ENCODE measurements at regions not wholly inside any gene's neighbourhood (a gene's known extent, or its start where the extent isn't known, plus 50 kb on each side); places are given as distances from the start of the nearest gene placed in this dataset.

GRCh38 chr10:104505521-104506042 is 135.5 kb upstream of the SORCS3 start:
- H3K4me3 Mint-ChIP-seq, result no peak overlapping the region
- intact Hi-C loops (cut with micrococcal nuclease), result no loop called here
- H3K27me3 Mint-ChIP-seq (ENCODE audit: insufficient read depth), result peaks cover 12% of the 10 kb centered on the region
- no peak overlapping the region for H3K27ac Mint-ChIP-seq
- no peak for DNase-seq (ENCODE audit: low spot score)
- H3K4me1 Mint-ChIP-seq (ENCODE audit: low read depth), result no peaks in the 10 kb centered on the region
- no peaks in the 10 kb centered on the region for H3K9me3 Mint-ChIP-seq
- H3K36me3 Mint-ChIP-seq (ENCODE audit: low read depth), result no peaks in the 10 kb centered on the region

GRCh38 chr10:104509981-104510380 is 131.1 kb upstream of the SORCS3 start:
- DNase-seq (ENCODE audit: low spot score), result no peak
- intact Hi-C loops (cut with micrococcal nuclease), result no loop called here
- no peak overlapping the region for H3K27ac Mint-ChIP-seq
- no peaks in the 10 kb centered on the region for H3K9me3 Mint-ChIP-seq
- H3K36me3 Mint-ChIP-seq (ENCODE audit: low read depth), result no peaks in the 10 kb centered on the region
- peaks cover 13% of the 10 kb centered on the region for H3K27me3 Mint-ChIP-seq (ENCODE audit: insufficient read depth)
- H3K4me1 Mint-ChIP-seq (ENCODE audit: low read depth), result no peaks in the 10 kb centered on the region
- H3K4me3 Mint-ChIP-seq, result no peak overlapping the region

GRCh38 chr10:104510644-104511043 is 130.4 kb upstream of the SORCS3 start:
- no peak overlapping the region for H3K27ac Mint-ChIP-seq
- DNase-seq (ENCODE audit: low spot score), result no peak
- H3K4me1 Mint-ChIP-seq (ENCODE audit: low read depth), result no peaks in the 10 kb centered on the region
- no peak overlapping the region for H3K4me3 Mint-ChIP-seq
- H3K36me3 Mint-ChIP-seq (ENCODE audit: low read depth), result no peaks in the 10 kb centered on the region
- peaks cover 13% of the 10 kb centered on the region for H3K27me3 Mint-ChIP-seq (ENCODE audit: insufficient read depth)
- no peaks in the 10 kb centered on the region for H3K9me3 Mint-ChIP-seq
- intact Hi-C loops (cut with micrococcal nuclease), result no loop called here

- Mint-ChIP-seq H3K4me1 (ENCODE audit: low read depth) (no peaks in the 10 kb centered on the region), H3K27ac (no peak overlapping the region), H3K4me3 (no peak overlapping the region), H3K36me3 (ENCODE audit: low read depth) (no peaks in the 10 kb centered on the region), H3K27me3 (ENCODE audit: insufficient read depth) (peaks cover 4% of the 10 kb centered on the region), H3K9me3 (no peaks in the 10 kb centered on the region)
- intact Hi-C loops (cut with micrococcal nuclease), result no loop called here
- DNase-seq (ENCODE audit: low spot score), result no peak
These were observed 128.3 kb upstream of the SORCS3 start for GRCh38 chr10:104512800-104513199.

- H3K27ac Mint-ChIP-seq, result no peak overlapping the region
- peaks cover 4% of the 10 kb centered on the region for H3K27me3 Mint-ChIP-seq (ENCODE audit: insufficient read depth)
- no peak overlapping the region for H3K4me3 Mint-ChIP-seq
- H3K9me3 Mint-ChIP-seq, result no peaks in the 10 kb centered on the region
- intact Hi-C loops (cut with micrococcal nuclease), result no loop called here
- DNase-seq (ENCODE audit: low spot score), result no peak
- H3K4me1 Mint-ChIP-seq (ENCODE audit: low read depth), result no peaks in the 10 kb centered on the region
- H3K36me3 Mint-ChIP-seq (ENCODE audit: low read depth), result no peaks in the 10 kb centered on the region
These were observed 125.4 kb upstream of the SORCS3 start for GRCh38 chr10:104515678-104516199.

- no peak overlapping the region for H3K27ac Mint-ChIP-seq
- H3K4me1 Mint-ChIP-seq (ENCODE audit: low read depth), result no peaks in the 10 kb centered on the region
- H3K9me3 Mint-ChIP-seq, result no peaks in the 10 kb centered on the region
- peaks cover 6% of the 10 kb centered on the region for H3K27me3 Mint-ChIP-seq (ENCODE audit: insufficient read depth)
- H3K36me3 Mint-ChIP-seq (ENCODE audit: low read depth), result no peaks in the 10 kb centered on the region
- intact Hi-C loops (cut with micrococcal nuclease), result no loop called here
- no peak overlapping the region for H3K4me3 Mint-ChIP-seq
- no peak for DNase-seq (ENCODE audit: low spot score)
These were observed 124.1 kb upstream of the SORCS3 start for GRCh38 chr10:104516986-104517385.

- H3K4me1 Mint-ChIP-seq (ENCODE audit: low read depth), result no peaks in the 10 kb centered on the region
- DNase-seq (ENCODE audit: low spot score), result no peak
- H3K4me3 Mint-ChIP-seq, result no peak overlapping the region
- intact Hi-C loops (cut with micrococcal nuclease), result no loop called here
- H3K36me3 Mint-ChIP-seq (ENCODE audit: low read depth), result no peaks in the 10 kb centered on the region
- H3K27me3 Mint-ChIP-seq (ENCODE audit: insufficient read depth), result peaks cover 6% of the 10 kb centered on the region
- H3K27ac Mint-ChIP-seq, result no peak overlapping the region
- no peaks in the 10 kb centered on the region for H3K9me3 Mint-ChIP-seq
These were observed 123.1 kb upstream of the SORCS3 start for GRCh38 chr10:104517946-104518345.

GRCh38 chr10:104518891-104519290 is 122.2 kb upstream of the SORCS3 start:
- intact Hi-C loops (cut with micrococcal nuclease), result no loop called here
- Mint-ChIP-seq H3K27ac (no peak overlapping the region), H3K4me3 (no peak overlapping the region), H3K36me3 (ENCODE audit: low read depth) (no peaks in the 10 kb centered on the region), H3K27me3 (ENCODE audit: insufficient read depth) (peaks cover 6% of the 10 kb centered on the region), H3K4me1 (ENCODE audit: low read depth) (no peaks in the 10 kb centered on the region), H3K9me3 (no peaks in the 10 kb centered on the region)
- no peak for DNase-seq (ENCODE audit: low spot score)

GRCh38 chr10:104520653-104521052 is 120.4 kb upstream of the SORCS3 start:
- Mint-ChIP-seq H3K27me3 (ENCODE audit: insufficient read depth) (peaks cover 3% of the 10 kb centered on the region), H3K4me3 (no peak overlapping the region), H3K36me3 (ENCODE audit: low read depth) (no peaks in the 10 kb centered on the region), H3K9me3 (no peaks in the 10 kb centered on the region), H3K27ac (no peak overlapping the region), H3K4me1 (ENCODE audit: low read depth) (no peaks in the 10 kb centered on the region)
- intact Hi-C loops (cut with micrococcal nuclease), result no loop called here
- DNase-seq (ENCODE audit: low spot score), result no peak

- DNase-seq (ENCODE audit: low spot score), result no peak
- intact Hi-C loops (cut with micrococcal nuclease), result no loop called here
These were observed 119.0 kb upstream of the SORCS3 start for GRCh38 chr10:104521901-104522694.

GRCh38 chr10:104526188-104526587 is 114.9 kb upstream of the SORCS3 start:
- intact Hi-C loops (cut with micrococcal nuclease), result no loop called here

More at GRCh38 chr10:104521901-104522694, 119.0 kb upstream of the SORCS3 start:
- Mint-ChIP-seq H3K9me3 (no peaks in the 10 kb centered on the region), H3K4me1 (ENCODE audit: low read depth) (no peaks in the 10 kb centered on the region), H3K4me3 (no peak overlapping the region), H3K36me3 (ENCODE audit: low read depth) (no peaks in the 10 kb centered on the region), H3K27me3 (ENCODE audit: insufficient read depth) (peaks cover 3% of the 10 kb centered on the region), H3K27ac (no peak overlapping the region)

GRCh38 chr10:104527013-104527412 is 114.1 kb upstream of the SORCS3 start:
- H3K36me3 Mint-ChIP-seq (ENCODE audit: low read depth), result no peaks in the 10 kb centered on the region
- DNase-seq (ENCODE audit: low spot score), result no peak
- H3K27me3 Mint-ChIP-seq (ENCODE audit: insufficient read depth), result no peaks in the 10 kb centered on the region
- no peaks in the 10 kb centered on the region for H3K9me3 Mint-ChIP-seq
- intact Hi-C loops (cut with micrococcal nuclease), result no loop called here
- no peaks in the 10 kb centered on the region for H3K4me1 Mint-ChIP-seq (ENCODE audit: low read depth)
- H3K4me3 Mint-ChIP-seq, result no peak overlapping the region
- no peak overlapping the region for H3K27ac Mint-ChIP-seq

More at GRCh38 chr10:104526188-104526587, 114.9 kb upstream of the SORCS3 start:
- Mint-ChIP-seq H3K27me3 (ENCODE audit: insufficient read depth) (peaks cover under 1% of the 10 kb centered on the region), H3K27ac (no peak overlapping the region), H3K9me3 (no peaks in the 10 kb centered on the region), H3K4me3 (no peak overlapping the region), H3K4me1 (ENCODE audit: low read depth) (no peaks in the 10 kb centered on the region), H3K36me3 (ENCODE audit: low read depth) (no peaks in the 10 kb centered on the region)
- DNase-seq (ENCODE audit: low spot score), result no peak

GRCh38 chr10:104540181-104540580 is 100.9 kb upstream of the SORCS3 start:
- H3K27ac Mint-ChIP-seq, result no peak overlapping the region
- no peak overlapping the region for H3K4me3 Mint-ChIP-seq
- no peak for DNase-seq (ENCODE audit: low spot score)
- no peaks in the 10 kb centered on the region for H3K9me3 Mint-ChIP-seq
- no peaks in the 10 kb centered on the region for H3K4me1 Mint-ChIP-seq (ENCODE audit: low read depth)
- H3K36me3 Mint-ChIP-seq (ENCODE audit: low read depth), result no peaks in the 10 kb centered on the region
- intact Hi-C loops (cut with micrococcal nuclease), result no loop called here
- peaks cover 2% of the 10 kb centered on the region for H3K27me3 Mint-ChIP-seq (ENCODE audit: insufficient read depth)
